Suprapubic skin (tissue), 4 donors: ENCODE measurements at regions not wholly inside any gene's neighbourhood (a gene's known extent, or its start where the extent isn't known, plus 50 kb on each side); places are given as distances from the start of the nearest gene placed in this dataset.

Experiments
- EP300 ChIP-seq: sonication (generic); formaldehyde crosslinking; IDR thresholded peaks from one replicate; pipeline ENCODE4 v1.6.1; 2017; ENCODE audit warnings: antibody characterized with exemption
- POLR2A ChIP-seq, 2 donors: fragments of 450-650 bp; IDR thresholded peaks; one replicate each; pipeline ENCODE4 v1.6.1; 2017; ENCODE audit warnings: antibody characterized with exemption in 2 of 2, mild to moderate bottlenecking in 2 of 2, moderate library complexity in 2 of 2
- POLR2AphosphoS5 ChIP-seq, 3 donors: sonication (generic); formaldehyde crosslinking; IDR thresholded peaks; one replicate each; pipeline ENCODE4 v1.6.1; 2017; ENCODE audit warnings: antibody characterized with exemption in 3 of 3
- TF ChIP-seq, protein P1 (sequence below), 2 donors: fragments of 200-600 bp in 1 of 2; fragments of 450-650 bp in 1 of 2; sonication (generic) in 1 of 2; IDR thresholded peaks; one replicate each; pipeline ENCODE4 v1.5.1; 2016 to 2019; ENCODE audit warnings: antibody characterized with exemption in 2 of 2, mild to moderate bottlenecking in 1 of 2, moderate library complexity in 1 of 2

DNA sequence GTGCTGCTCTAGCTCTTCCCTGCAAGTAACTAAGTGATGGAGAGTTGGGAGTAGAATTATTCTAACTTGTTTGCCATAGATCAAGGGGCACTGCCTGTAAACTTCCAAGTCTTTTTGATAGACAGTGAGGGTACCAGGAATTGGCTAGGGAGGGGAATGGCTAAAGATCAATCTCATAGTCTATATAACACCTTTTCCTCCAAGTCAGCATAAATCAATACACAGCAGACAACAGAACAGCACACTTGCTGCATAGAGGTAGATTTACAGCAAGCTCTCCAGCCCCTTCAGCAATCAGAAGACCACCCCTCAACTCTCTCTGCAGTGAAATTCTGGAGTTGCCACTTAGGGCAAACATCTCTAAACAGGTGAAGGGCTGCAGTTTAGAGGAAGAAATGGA lies 643.5 kb upstream of the KLF4 start:
- TF ChIP-seq, protein P1, sequence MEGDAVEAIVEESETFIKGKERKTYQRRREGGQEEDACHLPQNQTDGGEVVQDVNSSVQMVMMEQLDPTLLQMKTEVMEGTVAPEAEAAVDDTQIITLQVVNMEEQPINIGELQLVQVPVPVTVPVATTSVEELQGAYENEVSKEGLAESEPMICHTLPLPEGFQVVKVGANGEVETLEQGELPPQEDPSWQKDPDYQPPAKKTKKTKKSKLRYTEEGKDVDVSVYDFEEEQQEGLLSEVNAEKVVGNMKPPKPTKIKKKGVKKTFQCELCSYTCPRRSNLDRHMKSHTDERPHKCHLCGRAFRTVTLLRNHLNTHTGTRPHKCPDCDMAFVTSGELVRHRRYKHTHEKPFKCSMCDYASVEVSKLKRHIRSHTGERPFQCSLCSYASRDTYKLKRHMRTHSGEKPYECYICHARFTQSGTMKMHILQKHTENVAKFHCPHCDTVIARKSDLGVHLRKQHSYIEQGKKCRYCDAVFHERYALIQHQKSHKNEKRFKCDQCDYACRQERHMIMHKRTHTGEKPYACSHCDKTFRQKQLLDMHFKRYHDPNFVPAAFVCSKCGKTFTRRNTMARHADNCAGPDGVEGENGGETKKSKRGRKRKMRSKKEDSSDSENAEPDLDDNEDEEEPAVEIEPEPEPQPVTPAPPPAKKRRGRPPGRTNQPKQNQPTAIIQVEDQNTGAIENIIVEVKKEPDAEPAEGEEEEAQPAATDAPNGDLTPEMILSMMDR (IDR thresholded peaks at IDR 0.05): no peak
- no peak for TF ChIP-seq POLR2AphosphoS5 (IDR thresholded peaks at IDR 0.05)
- no peak for TF ChIP-seq POLR2A (IDR thresholded peaks at IDR 0.05)
- no peak for TF ChIP-seq EP300
